ENCODE measurements at regions not wholly inside any gene's neighbourhood (a gene's known extent, or its start where the extent isn't known, plus 50 kb on each side); places are given as distances from the start of the nearest gene placed in this dataset.

- ATAC-seq, result no peak
- Histone ChIP-seq H3K4me3 (no peak overlapping the region), H3K27me3 (no peaks in the 10 kb centered on the region), H3K4me1 (no peaks in the 10 kb centered on the region), H3K9me3 (no peaks in the 10 kb centered on the region), H3K27ac (no peak overlapping the region), H3K36me3 (no peaks in the 10 kb centered on the region)
- intact Hi-C loops (cut with DNase I), result no loop called here
- 13% methylated on average over 1 of the region's 1 CpG for WGBS (ENCODE audit: insufficient coverage, low coverage, low lambda C conversion rate, missing lambda C conversion rate)
- no peak for TF ChIP-seq POLR2A (IDR thresholded peaks at IDR 0.05)
- no peak for TF ChIP-seq CTCF (IDR thresholded peaks at IDR 0.05)
- DNase-seq, result no peak
Observed at GRCh38 chr13:104002216-104002615, 936.0 kb upstream of the SLC10A2 start.

- ATAC-seq, result no peak
- H3K36me3 ChIP-seq, result no peaks in the 10 kb centered on the region
- H3K4me1 ChIP-seq, result no peaks in the 10 kb centered on the region
- no peaks in the 10 kb centered on the region for H3K9me3 ChIP-seq
- no peaks in the 10 kb centered on the region for H3K27me3 ChIP-seq
- DNase-seq, result no peak
- no peak overlapping the region for H3K4me3 ChIP-seq
- 68% methylated on average over 3 of the region's 3 CpGs for WGBS (ENCODE audit: insufficient coverage, low coverage, low lambda C conversion rate, missing lambda C conversion rate)
- H3K27ac ChIP-seq, result no peak overlapping the region
- TF ChIP-seq POLR2A (IDR thresholded peaks at IDR 0.05) (no peak), CTCF (IDR thresholded peaks at IDR 0.05) (no peak)
- intact Hi-C loops (cut with DNase I), result no loop called here
Observed at GRCh38 chr13:104001766-104002165, 935.5 kb upstream of the SLC10A2 start.

- H3K4me3 ChIP-seq, result no peak overlapping the region
- DNase-seq (no peak), ATAC-seq (no peak)
- intact Hi-C loops (cut with DNase I), result no loop called here
- H3K9me3 ChIP-seq, result no peaks in the 10 kb centered on the region
- no peak overlapping the region for H3K27ac ChIP-seq
- WGBS (ENCODE audit: insufficient coverage, low coverage, low lambda C conversion rate, missing lambda C conversion rate), result 34% methylated on average over 4 of the region's 4 CpGs
- H3K4me1 ChIP-seq, result no peaks in the 10 kb centered on the region
- H3K36me3 ChIP-seq, result no peaks in the 10 kb centered on the region
- H3K27me3 ChIP-seq, result no peaks in the 10 kb centered on the region
- no peak for TF ChIP-seq CTCF (IDR thresholded peaks at IDR 0.05)
Observed at GRCh38 chr13:103996733-103997132, 930.5 kb upstream of the SLC10A2 start.

- H3K27ac ChIP-seq, result no peak overlapping the region
- H3K27me3 ChIP-seq, result no peaks in the 10 kb centered on the region
- no peaks in the 10 kb centered on the region for H3K4me1 ChIP-seq
- H3K36me3 ChIP-seq, result no peaks in the 10 kb centered on the region
- no peak for ATAC-seq
- WGBS (ENCODE audit: insufficient coverage, low coverage, low lambda C conversion rate, missing lambda C conversion rate), result 58% methylated on average over 3 of the region's 3 CpGs
- intact Hi-C loops (cut with DNase I), result no loop called here
- TF ChIP-seq CTCF (IDR thresholded peaks at IDR 0.05) (no peak), POLR2A (IDR thresholded peaks at IDR 0.05) (no peak)
- no peak for DNase-seq
- H3K9me3 ChIP-seq, result no peaks in the 10 kb centered on the region
- H3K4me3 ChIP-seq, result no peak overlapping the region
Observed at GRCh38 chr13:103983948-103984347, 917.7 kb upstream of the SLC10A2 start.

GRCh38 chr13:103976371-103976770 is 910.2 kb upstream of the SLC10A2 start:
- ATAC-seq (no peak), DNase-seq (no peak)
- no peaks in the 10 kb centered on the region for H3K4me1 ChIP-seq
- no peaks in the 10 kb centered on the region for H3K27me3 ChIP-seq
- no peak for TF ChIP-seq CTCF (IDR thresholded peaks at IDR 0.05)
- no peak for TF ChIP-seq POLR2A (IDR thresholded peaks at IDR 0.05)
- H3K36me3 ChIP-seq, result no peaks in the 10 kb centered on the region
- no peaks in the 10 kb centered on the region for H3K9me3 ChIP-seq
- H3K27ac ChIP-seq, result no peak overlapping the region
- no peak overlapping the region for H3K4me3 ChIP-seq
- WGBS (ENCODE audit: insufficient coverage, low coverage, low lambda C conversion rate, missing lambda C conversion rate), result 25% methylated on average over 1 of the region's 1 CpG
- intact Hi-C loops (cut with DNase I), result no loop called here

All from right lobe of liver (tissue), 6 donors.